ACC112 (cell line): ENCODE measurements at regions not wholly inside any gene's neighbourhood (a gene's known extent, or its start where the extent isn't known, plus 50 kb on each side); places are given as distances from the start of the nearest gene placed in this dataset.

Experiments
- H2AFZ ChIP-seq: fragments of 200-600 bp; sonication (generic); one replicate; pipeline ENCODE4 v1.6.0; 2017; ENCODE audit warnings: antibody characterized with exemption, low read length; ENCODE audit not compliant: unreplicated experiment
- H3K27ac ChIP-seq: fragments of 200-600 bp; sonication (generic); 2 replicates; pipeline ENCODE4 v1.5.1; 2014; ENCODE audit warnings: low read depth, mild to moderate bottlenecking, antibody characterized with exemption, low read length, moderate library complexity
- H3K27me3 ChIP-seq: fragments of 200-600 bp; sonication (generic); 2 replicates; pipeline ENCODE4 v1.6.1; 2014; ENCODE audit warnings: mild to moderate bottlenecking, antibody characterized with exemption, low read length, moderate library complexity, mixed read lengths; ENCODE audit not compliant: insufficient read depth
- H3K36me3 ChIP-seq: fragments of 200-600 bp; sonication (generic); 2 replicates; pipeline ENCODE4 v1.6.1; 2016; ENCODE audit warnings: mild to moderate bottlenecking, antibody characterized with exemption, low read length, moderate library complexity, mixed read lengths; ENCODE audit not compliant: insufficient read depth
- H3K4me1 ChIP-seq: fragments of 200-600 bp; sonication (generic); one replicate; pipeline ENCODE4 v1.6.1; 2016; ENCODE audit warnings: low read length, mixed read lengths; ENCODE audit not compliant: insufficient read depth, unreplicated experiment, control insufficient read depth
- H3K4me3 ChIP-seq: fragments of 200-600 bp; sonication (generic); 2 replicates; pipeline ENCODE4 v1.5.1; 2014; ENCODE audit warnings: mild to moderate bottlenecking, low read depth, low read length
- H3K79me2 ChIP-seq: fragments of 200-600 bp; sonication (generic); one replicate; pipeline ENCODE4 v1.6.0; 2016; ENCODE audit warnings: low read length; ENCODE audit not compliant: control insufficient read depth, unreplicated experiment, insufficient read depth

- no peaks in the 10 kb centered on the region for H3K4me1 ChIP-seq
- H3K27ac ChIP-seq = no peak overlapping the region
- no peaks in the 10 kb centered on the region for H3K79me2 ChIP-seq
- H2AFZ ChIP-seq = no peak overlapping the region
- no peaks in the 10 kb centered on the region for H3K36me3 ChIP-seq
- H3K27me3 ChIP-seq = no peaks in the 10 kb centered on the region
- H3K4me3 ChIP-seq = no peak overlapping the region
These were observed 353.5 kb downstream of the SMOC2 start for GRCh38 chr6:168794491-168794890.

DNA sequence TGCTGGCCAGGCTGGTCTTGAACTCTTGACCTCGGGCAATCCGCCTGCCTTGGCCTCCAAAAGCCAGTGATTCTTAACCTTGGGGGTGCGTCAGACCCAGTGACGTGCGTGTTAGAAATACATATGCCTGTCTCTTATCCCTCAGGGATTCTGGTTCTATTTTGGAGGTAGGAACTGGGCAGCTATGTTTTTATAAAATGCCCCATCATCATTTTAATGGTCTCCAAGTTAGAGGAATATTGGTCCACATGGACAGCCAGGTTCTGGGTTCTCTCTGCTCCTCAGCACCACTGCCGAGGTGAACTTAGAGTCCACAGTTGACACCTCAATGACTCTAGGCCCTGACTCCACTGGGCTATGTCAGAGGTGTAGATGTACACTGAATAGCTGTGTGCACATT lies 352.7 kb downstream of the SMOC2 start:
- no peak overlapping the region for H3K4me3 ChIP-seq

DNA sequence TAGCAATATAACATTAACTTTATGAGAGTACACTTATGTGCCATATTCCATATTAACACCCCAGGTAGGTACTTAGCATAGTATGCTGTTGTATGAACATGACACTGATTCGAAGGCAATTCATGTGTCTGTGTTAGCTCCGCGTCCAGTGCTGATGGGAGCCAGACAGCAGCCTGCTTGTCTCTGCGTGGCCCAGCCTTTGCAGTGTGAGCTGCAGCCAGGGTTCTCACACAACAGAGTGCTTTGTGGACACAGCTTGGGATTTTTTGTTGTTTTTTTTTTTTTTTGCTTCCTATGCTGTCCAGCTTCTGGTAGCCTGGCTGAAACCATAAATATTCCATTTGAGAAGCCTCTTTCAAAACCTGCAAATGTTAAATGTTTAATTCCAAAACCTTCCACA lies 350.9 kb downstream of the SMOC2 start:
- no peak overlapping the region for H2AFZ ChIP-seq
- no peaks in the 10 kb centered on the region for H3K4me1 ChIP-seq
- no peaks in the 10 kb centered on the region for H3K79me2 ChIP-seq
- H3K27ac ChIP-seq = no peak overlapping the region
- H3K36me3 ChIP-seq = no peaks in the 10 kb centered on the region
- H3K4me3 ChIP-seq = no peak overlapping the region
- H3K27me3 ChIP-seq = no peaks in the 10 kb centered on the region

More for the DNA sequence above, 352.7 kb downstream of the SMOC2 start:
- Histone ChIP-seq H3K79me2 (no peaks in the 10 kb centered on the region), H2AFZ (no peak overlapping the region), H3K27me3 (no peaks in the 10 kb centered on the region), H3K36me3 (no peaks in the 10 kb centered on the region), H3K4me1 (no peaks in the 10 kb centered on the region), H3K27ac (no peak overlapping the region)

DNA sequence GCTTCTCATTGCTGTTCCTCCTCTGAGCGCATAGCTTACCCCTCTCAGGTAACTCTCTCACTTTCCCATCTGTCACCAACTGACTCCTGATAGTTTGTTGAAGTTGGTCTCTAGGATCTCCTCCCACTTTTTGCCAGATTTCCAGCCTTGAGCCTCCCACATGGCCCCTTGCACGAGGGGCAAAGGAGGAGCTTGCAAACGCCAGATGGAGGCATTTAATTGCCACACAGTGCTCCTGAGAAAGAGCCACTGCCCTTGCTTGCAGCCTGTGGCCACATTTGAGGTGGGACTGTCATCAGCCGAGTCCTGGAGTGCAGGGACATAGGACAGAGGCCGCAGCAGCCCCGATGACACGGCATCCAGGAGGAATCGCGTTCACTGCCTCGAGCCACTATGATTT lies 348.7 kb downstream of the SMOC2 start:
- Histone ChIP-seq H2AFZ (no peak overlapping the region), H3K4me1 (no peaks in the 10 kb centered on the region), H3K27me3 (no peaks in the 10 kb centered on the region), H3K27ac (no peak overlapping the region), H3K4me3 (no peak overlapping the region), H3K79me2 (no peaks in the 10 kb centered on the region), H3K36me3 (no peaks in the 10 kb centered on the region)

GRCh38 chr6:168785720-168786511 lies 344.9 kb downstream of the SMOC2 start:
- Histone ChIP-seq H2AFZ (no peak overlapping the region), H3K79me2 (no peaks in the 10 kb centered on the region), H3K36me3 (no peaks in the 10 kb centered on the region)

DNA sequence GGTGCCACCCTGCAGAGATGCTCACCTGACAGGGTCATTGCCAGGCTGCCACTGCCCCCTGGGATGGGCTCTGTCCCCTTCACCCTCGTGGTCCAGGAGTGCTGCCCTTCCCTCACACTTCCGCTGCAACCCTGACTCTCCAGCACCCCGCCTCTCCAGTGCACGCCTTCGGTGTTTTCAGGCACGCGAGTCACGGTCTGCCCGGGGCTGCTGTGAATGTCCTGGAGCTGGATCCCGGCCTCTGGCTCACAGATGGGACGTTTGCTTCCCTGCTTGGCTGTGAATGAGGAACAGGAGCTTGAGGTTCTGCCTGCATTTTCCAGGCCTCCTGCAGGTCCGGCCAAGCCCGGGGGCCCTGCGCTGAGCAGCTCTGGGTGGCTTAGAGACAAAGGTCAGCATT lies 343.4 kb downstream of the SMOC2 start:
- H3K4me1 ChIP-seq = no peaks in the 10 kb centered on the region
- no peak overlapping the region for H2AFZ ChIP-seq
- H3K27me3 ChIP-seq = no peaks in the 10 kb centered on the region
- no peak overlapping the region for H3K27ac ChIP-seq
- no peak overlapping the region for H3K4me3 ChIP-seq
- no peaks in the 10 kb centered on the region for H3K79me2 ChIP-seq
- no peaks in the 10 kb centered on the region for H3K36me3 ChIP-seq

More at GRCh38 chr6:168785720-168786511, 344.9 kb downstream of the SMOC2 start:
- Histone ChIP-seq H3K27me3 (no peaks in the 10 kb centered on the region), H3K4me3 (no peak overlapping the region), H3K4me1 (no peaks in the 10 kb centered on the region), H3K27ac (no peak overlapping the region)

- no peaks in the 10 kb centered on the region for H3K4me1 ChIP-seq
- H3K27me3 ChIP-seq = 0 out of 2 replicates have a peak, but pooled peaks cover 2% of the 10 kb centered on the region
- no peaks in the 10 kb centered on the region for H3K36me3 ChIP-seq
- no peak overlapping the region for H2AFZ ChIP-seq
- H3K27ac ChIP-seq = no peak overlapping the region
- no peak overlapping the region for H3K4me3 ChIP-seq
- H3K79me2 ChIP-seq = no peaks in the 10 kb centered on the region
These were observed 342.7 kb downstream of the SMOC2 start for GRCh38 chr6:168783720-168784119.

- no peak overlapping the region for H2AFZ ChIP-seq
- no peaks in the 10 kb centered on the region for H3K4me1 ChIP-seq
- no peak overlapping the region for H3K27ac ChIP-seq
- H3K36me3 ChIP-seq = no peaks in the 10 kb centered on the region
- no peaks in the 10 kb centered on the region for H3K79me2 ChIP-seq
- H3K4me3 ChIP-seq = no peak overlapping the region
- 0 out of 2 replicates have a peak, but pooled peaks cover 4% of the 10 kb centered on the region for H3K27me3 ChIP-seq
These were observed 341.3 kb downstream of the SMOC2 start for GRCh38 chr6:168782187-168782751.

- H3K4me3 ChIP-seq = no peak overlapping the region
- H3K36me3 ChIP-seq = no peaks in the 10 kb centered on the region
- 0 out of 2 replicates have a peak, but pooled peaks cover 4% of the 10 kb centered on the region for H3K27me3 ChIP-seq
- H3K4me1 ChIP-seq = no peaks in the 10 kb centered on the region
- no peak overlapping the region for H3K27ac ChIP-seq
- H2AFZ ChIP-seq = no peak overlapping the region
- H3K79me2 ChIP-seq = no peaks in the 10 kb centered on the region
These were observed 337.2 kb downstream of the SMOC2 start for GRCh38 chr6:168778201-168778600.

- H3K27ac ChIP-seq = no peak overlapping the region
- no peak overlapping the region for H2AFZ ChIP-seq
- H3K4me3 ChIP-seq = no peak overlapping the region
- no peaks in the 10 kb centered on the region for H3K79me2 ChIP-seq
- H3K27me3 ChIP-seq = 0 out of 2 replicates have a peak, but pooled peaks cover 4% of the 10 kb centered on the region
- no peaks in the 10 kb centered on the region for H3K36me3 ChIP-seq
- H3K4me1 ChIP-seq = no peaks in the 10 kb centered on the region
These were observed 333.4 kb downstream of the SMOC2 start for GRCh38 chr6:168774381-168774780.

DNA sequence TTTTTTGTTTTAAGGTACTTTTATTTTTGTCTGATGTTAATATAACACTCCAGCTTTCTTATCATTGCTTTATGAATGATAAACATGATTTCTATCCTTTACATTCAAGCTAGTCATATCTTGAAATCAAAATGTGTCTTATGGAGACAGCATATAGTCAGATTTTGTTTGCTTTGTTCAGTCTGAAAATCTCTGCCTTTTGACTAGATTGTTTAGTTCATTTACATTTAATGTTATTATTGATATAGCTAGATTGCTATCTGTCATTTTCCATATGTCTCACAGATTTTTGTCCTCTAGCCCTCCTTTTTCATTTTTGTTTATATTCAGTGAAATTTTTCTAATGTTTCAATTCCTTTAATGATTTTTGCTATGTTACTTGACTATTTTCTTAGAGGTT lies 332.8 kb downstream of the SMOC2 start:
- Histone ChIP-seq H3K4me1 (no peaks in the 10 kb centered on the region), H3K79me2 (no peaks in the 10 kb centered on the region), H3K4me3 (no peak overlapping the region), H3K27ac (no peak overlapping the region), H3K27me3 (0 out of 2 replicates have a peak, but pooled peaks cover 3% of the 10 kb centered on the region), H2AFZ (no peak overlapping the region), H3K36me3 (no peaks in the 10 kb centered on the region)
